ENCODE measurements at regions not wholly inside any gene's neighbourhood (a gene's known extent, or its start where the extent isn't known, plus 50 kb on each side); places are given as distances from the start of the nearest gene placed in this dataset.

- no peak for DNase-seq (ENCODE audit: low read depth in 6 of 9, low spot score in 9 of 9)
- H3K4me1 ChIP-seq (ENCODE audit: control insufficient read depth in 2 of 2, insufficient read depth in 2 of 2, low read length in 2 of 2): no peaks in the 10 kb centered on the region
- no peaks in the 10 kb centered on the region for H3K27me3 ChIP-seq (ENCODE audit: control insufficient read depth in 2 of 2, insufficient read depth in 1 of 2, low read length in 1 of 2)
- no peaks in the 10 kb centered on the region for H3K9me3 ChIP-seq (ENCODE audit: control insufficient read depth in 2 of 2, insufficient read depth in 1 of 2, low read length in 1 of 2)
- WGBS: 93% methylated on average over 6 of the region's 6 CpGs
- no peaks in the 10 kb centered on the region for H3K36me3 ChIP-seq (ENCODE audit: control insufficient read depth in 2 of 2, insufficient read depth in 2 of 2, low read length in 1 of 2)
- no peak overlapping the region for H3K27ac ChIP-seq (ENCODE audit: low read depth in 1 of 2, low read length in 1 of 2)
- no peak overlapping the region for H3K4me3 ChIP-seq (ENCODE audit: low read length in 2 of 2)
Observed at GRCh38 chr7:36096460-36097095, 56.5 kb upstream of the EEPD1 start.

- Histone ChIP-seq H3K4me3 (ENCODE audit: low read length in 2 of 2) (no peak overlapping the region), H3K9me3 (ENCODE audit: control insufficient read depth in 2 of 2, insufficient read depth in 1 of 2, low read length in 1 of 2) (no peaks in the 10 kb centered on the region)
Observed at GRCh38 chr7:36098096-36098495, 55.0 kb upstream of the EEPD1 start.

GRCh38 chr7:36100226-36100625 is 52.8 kb upstream of the EEPD1 start:
- no peaks in the 10 kb centered on the region for H3K27me3 ChIP-seq (ENCODE audit: control insufficient read depth in 2 of 2, insufficient read depth in 1 of 2, low read length in 1 of 2)
- no peak for DNase-seq (ENCODE audit: low read depth in 6 of 9, low spot score in 9 of 9)
- H3K36me3 ChIP-seq (ENCODE audit: control insufficient read depth in 2 of 2, insufficient read depth in 2 of 2, low read length in 1 of 2): no peaks in the 10 kb centered on the region
- 43% methylated on average over 2 of the region's 2 CpGs for WGBS
- no peak overlapping the region for H3K27ac ChIP-seq (ENCODE audit: low read depth in 1 of 2, low read length in 1 of 2)
- H3K4me1 ChIP-seq (ENCODE audit: control insufficient read depth in 2 of 2, insufficient read depth in 2 of 2, low read length in 2 of 2): no peaks in the 10 kb centered on the region
- no peaks in the 10 kb centered on the region for H3K9me3 ChIP-seq (ENCODE audit: control insufficient read depth in 2 of 2, insufficient read depth in 1 of 2, low read length in 1 of 2)
- no peak overlapping the region for H3K4me3 ChIP-seq (ENCODE audit: low read length in 2 of 2)

More at GRCh38 chr7:36098096-36098495, 55.0 kb upstream of the EEPD1 start:
- H3K4me1 ChIP-seq (ENCODE audit: control insufficient read depth in 2 of 2, insufficient read depth in 2 of 2, low read length in 2 of 2): no peaks in the 10 kb centered on the region
- H3K36me3 ChIP-seq (ENCODE audit: control insufficient read depth in 2 of 2, insufficient read depth in 2 of 2, low read length in 1 of 2): no peaks in the 10 kb centered on the region
- no peaks in the 10 kb centered on the region for H3K27me3 ChIP-seq (ENCODE audit: control insufficient read depth in 2 of 2, insufficient read depth in 1 of 2, low read length in 1 of 2)
- no peak for DNase-seq (ENCODE audit: low read depth in 6 of 9, low spot score in 9 of 9)
- no peak overlapping the region for H3K27ac ChIP-seq (ENCODE audit: low read depth in 1 of 2, low read length in 1 of 2)

GRCh38 chr7:36100634-36101033 is 52.4 kb upstream of the EEPD1 start:
- Histone ChIP-seq H3K9me3 (ENCODE audit: control insufficient read depth in 2 of 2, insufficient read depth in 1 of 2, low read length in 1 of 2) (no peaks in the 10 kb centered on the region), H3K27me3 (ENCODE audit: control insufficient read depth in 2 of 2, insufficient read depth in 1 of 2, low read length in 1 of 2) (no peaks in the 10 kb centered on the region), H3K4me3 (ENCODE audit: low read length in 2 of 2) (no peak overlapping the region), H3K27ac (ENCODE audit: low read depth in 1 of 2, low read length in 1 of 2) (no peak overlapping the region), H3K4me1 (ENCODE audit: control insufficient read depth in 2 of 2, insufficient read depth in 2 of 2, low read length in 2 of 2) (no peaks in the 10 kb centered on the region), H3K36me3 (ENCODE audit: control insufficient read depth in 2 of 2, insufficient read depth in 2 of 2, low read length in 1 of 2) (no peaks in the 10 kb centered on the region)
- WGBS: 91% methylated on average over 1 of the region's 1 CpG
- no peak for DNase-seq (ENCODE audit: low read depth in 6 of 9, low spot score in 9 of 9)
